ENCODE measurements at regions not wholly inside any gene's neighbourhood (a gene's known extent, or its start where the extent isn't known, plus 50 kb on each side); places are given as distances from the start of the nearest gene placed in this dataset.

GRCh38 chr5:72045692-72046091, 61.6 kb upstream of the MAP1B start:
- TF ChIP-seq USF2 (IDR thresholded peaks at IDR 0.05; ENCODE audit: low read depth, low read length) (no peak), POLR2A (IDR thresholded peaks at IDR 0.05; ENCODE audit: low read depth, low read length) (no peak), CTCF (conservative IDR thresholded peaks at IDR 0.05; ENCODE audit: low read depth, low read length) (no peak), RAD21 (IDR thresholded peaks at IDR 0.05; ENCODE audit: low read length) (no peak), ELK1 (IDR thresholded peaks at IDR 0.05; ENCODE audit: borderline replicate concordance, low read depth, low read length) (no peak), MXI1 (IDR thresholded peaks at IDR 0.05; ENCODE audit: borderline replicate concordance, low read depth, low read length) (no peak), CEBPB (IDR thresholded peaks at IDR 0.05; ENCODE audit: low read depth, low read length) (no peak)

Data from IMR-90 (cell line).